H9 (cell line): ENCODE measurements at regions not wholly inside any gene's neighbourhood (a gene's known extent, or its start where the extent isn't known, plus 50 kb on each side); places are given as distances from the start of the nearest gene placed in this dataset.
A peak's percentile ranks its signal among the peaks of the same experiment; 100 is the strongest.

Experiments used
- DNase-seq: peaks from one replicate; pipeline ENCODE4 v3.0.0-alpha.2; 2017
- H2AFZ ChIP-seq: one replicate; pipeline ENCODE4 v1.6.1; 2013; ENCODE audit warnings: mild to moderate bottlenecking, low read length, control low read depth, moderate library complexity
- H2AK5ac ChIP-seq: 2 replicates; pipeline ENCODE4 v1.6.1; 2013; ENCODE audit warnings: low read length, control low read depth, mixed read lengths; ENCODE audit not compliant: insufficient read length
- H2BK120ac ChIP-seq: one replicate; pipeline ENCODE4 v1.6.1; 2013; ENCODE audit warnings: low read depth, mild to moderate bottlenecking, low read length, control low read depth, inconsistent platforms; ENCODE audit not compliant: poor library complexity, severe bottlenecking
- H2BK12ac ChIP-seq: 2 replicates; pipeline ENCODE4 v1.6.1; 2013; ENCODE audit warnings: low read length, control low read depth, mixed read lengths, low read depth; ENCODE audit not compliant: insufficient read length
- H2BK15ac ChIP-seq: 2 replicates; pipeline ENCODE4 v1.6.1; 2013; ENCODE audit warnings: low read depth, low read length, control low read depth
- H2BK20ac ChIP-seq: one replicate; pipeline ENCODE4 v1.6.1; 2013; ENCODE audit warnings: low read depth, mild to moderate bottlenecking, low read length, control low read depth, inconsistent platforms; ENCODE audit not compliant: poor library complexity, severe bottlenecking
- H2BK5ac ChIP-seq: 2 replicates; pipeline ENCODE4 v1.6.1; 2013; ENCODE audit warnings: low read length, control low read depth, mixed read lengths; ENCODE audit not compliant: insufficient read length
- H3K14ac ChIP-seq: 2 replicates; pipeline ENCODE4 v1.6.1; 2013; ENCODE audit warnings: low read length, control low read depth; ENCODE audit not compliant: insufficient read depth
- H3K18ac ChIP-seq: 2 replicates; pipeline ENCODE4 v1.6.1; 2013; ENCODE audit warnings: low read depth, mild to moderate bottlenecking, mixed read lengths, low read length, control low read depth; ENCODE audit not compliant: insufficient read length
- H3K23ac ChIP-seq: 2 replicates; pipeline ENCODE4 v1.6.1; 2013; ENCODE audit warnings: low read length, control low read depth, mixed read lengths, low read depth; ENCODE audit not compliant: insufficient read length
- H3K23me2 ChIP-seq: 2 replicates; pipeline ENCODE4 v1.6.1; 2013; ENCODE audit warnings: low read depth, mild to moderate bottlenecking, mixed read lengths, low read length, control low read depth; ENCODE audit not compliant: insufficient read length, poor library complexity, severe bottlenecking
- H3K27ac ChIP-seq: 2 replicates; pipeline ENCODE4 v1.5.1; 2013; ENCODE audit warnings: low read length, control low read depth, mixed read lengths, low read depth; ENCODE audit not compliant: insufficient read length
- H3K27me3 ChIP-seq: 2 replicates; pipeline ENCODE4 v1.6.1; 2013; ENCODE audit warnings: low read length, control low read depth, inconsistent platforms; ENCODE audit not compliant: insufficient read depth
- H3K4ac ChIP-seq: 2 replicates; pipeline ENCODE4 v1.6.1; 2013; ENCODE audit warnings: low read depth, mild to moderate bottlenecking, control low read depth, inconsistent platforms, low read length, moderate library complexity
- H3K4me1 ChIP-seq: 2 replicates; pipeline ENCODE4 v1.6.1; 2013; ENCODE audit warnings: low read length, control low read depth, inconsistent platforms; ENCODE audit not compliant: insufficient read depth
- H3K4me2 ChIP-seq: 2 replicates; pipeline ENCODE4 v1.6.1; 2013; ENCODE audit warnings: low read length, control low read depth, mixed read lengths; ENCODE audit not compliant: insufficient read length, insufficient read depth
- H3K56ac ChIP-seq: 2 replicates; pipeline ENCODE4 v1.6.1; 2013; ENCODE audit warnings: low read depth, mild to moderate bottlenecking, mixed read lengths, low read length, control low read depth; ENCODE audit not compliant: insufficient read length
- H3K79me1 ChIP-seq: 2 replicates; pipeline ENCODE4 v1.6.1; 2013; ENCODE audit warnings: low read depth, mild to moderate bottlenecking, moderate library complexity, low read length, control low read depth, inconsistent platforms; ENCODE audit not compliant: insufficient read depth, poor library complexity, severe bottlenecking
- H3K79me2 ChIP-seq: 2 replicates; pipeline ENCODE4 v1.6.1; 2013; ENCODE audit warnings: low read length, control low read depth, inconsistent platforms; ENCODE audit not compliant: insufficient read depth
- H3K9ac ChIP-seq: 2 replicates; pipeline ENCODE4 v1.6.1; 2013; ENCODE audit warnings: low read length, control low read depth, mixed read lengths; ENCODE audit not compliant: insufficient read length; ENCODE audit errors: extremely low read depth
- H3K9me3 ChIP-seq: one replicate; pipeline ENCODE4 v1.6.1; 2013; ENCODE audit warnings: low read depth, low read length, inconsistent platforms; ENCODE audit not compliant: control insufficient read depth
- H3T11ph ChIP-seq: one replicate; pipeline ENCODE4 v1.6.1; 2013; ENCODE audit warnings: mild to moderate bottlenecking, low read length, control low read depth, inconsistent platforms
- H4K20me1 ChIP-seq: one replicate; pipeline ENCODE4 v1.6.1; 2013; ENCODE audit not compliant: control insufficient read depth, insufficient read length, insufficient read depth
- H4K5ac ChIP-seq: 2 replicates; pipeline ENCODE4 v1.6.1; 2013; ENCODE audit warnings: low read depth, mild to moderate bottlenecking, mixed read lengths, low read length, control low read depth; ENCODE audit not compliant: insufficient read length
- H4K8ac ChIP-seq: replicated peaks from 2 replicates; pipeline ENCODE4 v1.6.1; 2013; ENCODE audit warnings: low read length, control low read depth, mixed read lengths, low read depth; ENCODE audit not compliant: insufficient read length
- H4K91ac ChIP-seq: 2 replicates; pipeline ENCODE4 v1.6.1; 2013; ENCODE audit warnings: low read depth, mild to moderate bottlenecking, moderate library complexity, mixed read lengths, low read length, control low read depth; ENCODE audit not compliant: insufficient read length
- H3K27ac Mint-ChIP-seq, 3 experiments: 2 replicates in 2 of 3; 3 replicates in 1 of 3; pipeline ENCODE4 v1.8.0; 2020 to 2021; ENCODE audit warnings: mixed read lengths in 3 of 3, mild to moderate bottlenecking in 1 of 3, moderate library complexity in 1 of 3
- H3K27me3 Mint-ChIP-seq: 2 replicates; pipeline ENCODE4 v1.8.0; 2021; ENCODE audit warnings: low read depth, mild to moderate bottlenecking, moderate library complexity, mixed read lengths
- H3K36me3 Mint-ChIP-seq, 3 experiments: 2 replicates in 2 of 3; 3 replicates in 1 of 3; pipeline ENCODE4 v1.8.0; 2020 to 2021; ENCODE audit warnings: low read depth in 3 of 3, mixed read lengths in 3 of 3; ENCODE audit not compliant: insufficient read depth in 1 of 3
- H3K4me1 Mint-ChIP-seq, 2 experiments: 2 replicates each; pipeline ENCODE4 v1.8.0; 2020; ENCODE audit warnings: mixed read lengths in 2 of 2
- H3K4me3 Mint-ChIP-seq, 2 experiments: 2 replicates in 1 of 2; 3 replicates in 1 of 2; pipeline ENCODE4 v1.8.0; 2020 to 2021; ENCODE audit warnings: mild to moderate bottlenecking in 2 of 2, mixed read lengths in 2 of 2, moderate library complexity in 1 of 2
- H3K9me3 Mint-ChIP-seq, 2 experiments: 2 replicates in 1 of 2; 3 replicates in 1 of 2; pipeline ENCODE4 v1.8.0; 2020; ENCODE audit warnings: mild to moderate bottlenecking in 2 of 2, mixed read lengths in 2 of 2, moderate library complexity in 1 of 2
- WGBS: extraction: QIAGEN DNeasy Blood & Tissue Kit; methylation state at CpG from one replicate; pipeline ENCODE4 v1.1.7; 2013; ENCODE audit warnings: missing lambda C conversion rate, low lambda C conversion rate, mixed read lengths; ENCODE audit not compliant: insufficient read length; ENCODE audit errors: extremely low coverage; 5-methylcytosine and 5-hydroxymethylcytosine counted together
- TF ChIP-seq, protein P1 (sequence below): fragments of 200-600 bp; sonication (generic); conservative IDR thresholded peaks from 3 replicates; pipeline ENCODE4 v1.8.0; 2021; ENCODE audit warnings: antibody characterized with exemption, mild to moderate bottlenecking

DNA sequence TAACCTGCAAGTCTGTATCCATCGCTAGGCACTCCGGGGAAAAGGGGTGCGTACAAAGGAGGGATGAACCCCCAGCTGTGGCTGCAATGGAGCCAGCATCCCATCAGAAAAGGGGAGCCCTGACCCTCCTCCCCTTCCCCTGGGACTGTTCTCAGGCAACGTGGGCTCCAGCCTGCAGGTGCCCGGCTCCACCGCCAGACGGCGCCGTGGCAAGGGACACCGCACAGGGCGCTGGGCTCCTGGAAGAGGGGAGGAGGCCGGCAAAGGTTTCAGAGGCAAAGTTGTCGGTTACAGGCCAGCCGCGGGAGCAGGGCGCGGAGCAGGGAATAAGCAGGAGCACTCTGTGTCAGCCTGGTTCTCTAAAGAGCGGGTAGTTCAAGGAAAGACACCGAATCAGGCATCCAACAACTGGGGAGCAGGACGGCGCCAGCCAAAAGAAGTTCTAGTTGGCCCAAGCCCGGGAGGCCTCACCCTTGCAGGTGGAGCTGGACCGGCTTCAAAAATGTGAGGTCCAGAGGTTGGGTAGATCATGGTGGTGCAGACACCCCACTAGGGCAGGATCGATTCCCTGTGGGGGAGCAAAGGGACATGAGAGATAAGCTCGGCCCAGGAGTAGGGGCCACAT, 53.0 kb upstream of the ATP12A start:
- TF ChIP-seq, protein P1, sequence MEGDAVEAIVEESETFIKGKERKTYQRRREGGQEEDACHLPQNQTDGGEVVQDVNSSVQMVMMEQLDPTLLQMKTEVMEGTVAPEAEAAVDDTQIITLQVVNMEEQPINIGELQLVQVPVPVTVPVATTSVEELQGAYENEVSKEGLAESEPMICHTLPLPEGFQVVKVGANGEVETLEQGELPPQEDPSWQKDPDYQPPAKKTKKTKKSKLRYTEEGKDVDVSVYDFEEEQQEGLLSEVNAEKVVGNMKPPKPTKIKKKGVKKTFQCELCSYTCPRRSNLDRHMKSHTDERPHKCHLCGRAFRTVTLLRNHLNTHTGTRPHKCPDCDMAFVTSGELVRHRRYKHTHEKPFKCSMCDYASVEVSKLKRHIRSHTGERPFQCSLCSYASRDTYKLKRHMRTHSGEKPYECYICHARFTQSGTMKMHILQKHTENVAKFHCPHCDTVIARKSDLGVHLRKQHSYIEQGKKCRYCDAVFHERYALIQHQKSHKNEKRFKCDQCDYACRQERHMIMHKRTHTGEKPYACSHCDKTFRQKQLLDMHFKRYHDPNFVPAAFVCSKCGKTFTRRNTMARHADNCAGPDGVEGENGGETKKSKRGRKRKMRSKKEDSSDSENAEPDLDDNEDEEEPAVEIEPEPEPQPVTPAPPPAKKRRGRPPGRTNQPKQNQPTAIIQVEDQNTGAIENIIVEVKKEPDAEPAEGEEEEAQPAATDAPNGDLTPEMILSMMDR, result peak; percentile 99
- Histone ChIP-seq H3T11ph (no peak overlapping the region), H2BK15ac (no peak overlapping the region), H3K14ac (no peak overlapping the region), H3K79me2 (no peaks in the 10 kb centered on the region), H3K23me2 (no peaks in the 10 kb centered on the region), H3K27ac (no peak overlapping the region), H3K4me1 (peaks cover 4% of the 10 kb centered on the region; the same call in 1 of the 2 replicates), H4K20me1 (no peaks in the 10 kb centered on the region), H2BK120ac (no peak overlapping the region), H3K9ac (no peak overlapping the region), H3K23ac (no peak overlapping the region), H3K56ac (no peak overlapping the region), H3K9me3 (no peaks in the 10 kb centered on the region), H3K79me1 (no peaks in the 10 kb centered on the region), H4K91ac (no peak overlapping the region), H4K8ac (no peak overlapping the region), H3K4me2 (no peak overlapping the region), H2AFZ (no peak overlapping the region), H2BK5ac (no peak overlapping the region), H2AK5ac (no peak overlapping the region), H2BK12ac (no peak overlapping the region), H2BK20ac (no peak overlapping the region), H4K5ac (no peak overlapping the region), H3K4ac (no peak overlapping the region), H3K27me3 (no peaks in the 10 kb centered on the region), H3K18ac (no peak overlapping the region)
- DNase-seq, result peak; percentile 87
- Mint-ChIP-seq H3K9me3 (no peaks in the 10 kb centered on the region; a peak in 1 of 5 replicates), H3K27ac (no peak overlapping the region), H3K4me1 (peaks cover 18 to 19% of the 10 kb centered on the region in 2 experiments), H3K4me3 (no peak overlapping the region; a peak in 1 of 5 replicates), H3K36me3 (peaks cover 0 to 2% (median 0%) of the 10 kb centered on the region in 3 experiments; a peak in 2 of 7 replicates), H3K27me3 (peaks cover 3% of the 10 kb centered on the region)
- WGBS, result no CpG with 5 or more reads among the region's 25 CpGs
